CD4-positive, CD25-positive, alpha-beta regulatory T cell (primary cell): ENCODE measurements at regions not wholly inside any gene's neighbourhood (a gene's known extent, or its start where the extent isn't known, plus 50 kb on each side); places are given as distances from the start of the nearest gene placed in this dataset.
A peak's percentile ranks its signal among the peaks of the same experiment; 100 is the strongest.

Experiments used
- ATAC-seq, 2 donors: fragments of 150-1000 bp; cut with Tn5 transposase; one replicate each; pipeline ENCODE4 v1.10.0; 2021; ENCODE audit warnings: low read depth in 2 of 2, moderate number of reproducible peaks in 2 of 2, moderate library complexity in 1 of 2
- DNase-seq, 3 donors: peaks; one replicate each; pipeline versions ENCODE4 v3.0.0 to v3.0.0-alpha.2; 2012 to 2022; ENCODE audit warnings: mixed read lengths in 1 of 3
- H3K27ac ChIP-seq: one replicate; pipeline ENCODE4 v1.7.0; 2013; ENCODE audit warnings: mild to moderate bottlenecking, low read length; ENCODE audit not compliant: insufficient read depth, poor library complexity, severe bottlenecking
- H3K27me3 ChIP-seq: one replicate; pipeline ENCODE4 v1.7.0; 2013; ENCODE audit warnings: low read length; ENCODE audit not compliant: control insufficient read depth, insufficient read depth
- H3K36me3 ChIP-seq: one replicate; pipeline ENCODE4 v1.7.0; 2013; ENCODE audit warnings: mild to moderate bottlenecking, low read length, moderate library complexity; ENCODE audit not compliant: control insufficient read depth, insufficient read depth
- H3K4me1 ChIP-seq: 2 replicates; pipeline ENCODE4 v1.7.0; 2013; ENCODE audit warnings: mild to moderate bottlenecking, low read length; ENCODE audit not compliant: insufficient read depth, control insufficient read depth, poor library complexity, severe bottlenecking
- H3K4me3 ChIP-seq: one replicate; pipeline ENCODE4 v1.7.0; 2013; ENCODE audit warnings: low read depth, mild to moderate bottlenecking, low read length, moderate library complexity
- H3K9me3 ChIP-seq, 2 experiments: 1 replicate in 1 of 2; 2 replicates in 1 of 2; pipeline ENCODE4 v1.7.0; 2013; ENCODE audit warnings: low read length in 2 of 2, mild to moderate bottlenecking in 1 of 2, moderate library complexity in 1 of 2; ENCODE audit not compliant: control insufficient read depth in 2 of 2
- H3K27ac Mint-ChIP-seq, 3 donors: one replicate each; pipeline ENCODE4 v1.8.0; 2020 to 2022; ENCODE audit warnings: mild to moderate bottlenecking in 3 of 3, mixed read lengths in 3 of 3, moderate library complexity in 2 of 3
- H3K27me3 Mint-ChIP-seq: one replicate; pipeline ENCODE4 v1.8.0; 2022; ENCODE audit warnings: mild to moderate bottlenecking, mixed read lengths
- H3K36me3 Mint-ChIP-seq: one replicate; pipeline ENCODE4 v1.8.0; 2020; ENCODE audit warnings: mixed read lengths
- H3K4me1 Mint-ChIP-seq, 4 donors: one replicate each; pipeline ENCODE4 v1.8.0; 2020 to 2022; ENCODE audit warnings: mixed read lengths in 4 of 4, mild to moderate bottlenecking in 1 of 4
- H3K4me3 Mint-ChIP-seq, 4 donors: one replicate each; pipeline ENCODE4 v1.8.0; 2020 to 2022; ENCODE audit warnings: mild to moderate bottlenecking in 4 of 4, mixed read lengths in 4 of 4, moderate library complexity in 3 of 4
- H3K9me3 Mint-ChIP-seq, 7 donors: one replicate each; pipeline ENCODE4 v1.8.0; 2020 to 2022; ENCODE audit warnings: mixed read lengths in 7 of 7, mild to moderate bottlenecking in 3 of 7, moderate library complexity in 2 of 7

DNA sequence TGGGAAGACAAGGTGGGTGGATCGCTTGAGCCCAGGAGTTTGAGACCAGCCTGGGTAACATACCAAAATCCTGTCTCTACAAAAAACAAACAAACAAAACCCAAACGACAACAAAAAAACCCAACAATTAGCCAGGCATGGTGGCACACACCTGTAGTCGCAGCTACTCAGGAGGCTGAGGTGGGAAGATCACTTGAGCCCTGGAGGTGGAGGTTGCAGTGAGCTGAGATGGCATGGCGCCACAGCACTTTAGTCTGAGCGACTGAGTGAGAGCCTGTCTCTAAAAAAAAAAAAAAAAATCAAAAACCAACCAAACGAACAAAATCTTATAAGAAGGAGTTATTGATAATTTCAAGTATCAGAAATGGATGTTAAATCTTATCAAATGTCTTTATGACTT, 114.9 kb downstream of the CDH26 start:
- no peaks in the 10 kb centered on the region for H3K27me3 ChIP-seq
- DNase-seq (no peak), ATAC-seq (no peak)
- no peaks in the 10 kb centered on the region for H3K36me3 Mint-ChIP-seq
- H3K4me3 ChIP-seq, result no peak overlapping the region
- peaks cover 9 to 22% (median 15%) of the 10 kb centered on the region in 4 donors for H3K4me1 Mint-ChIP-seq
- peaks cover 9% of the 10 kb centered on the region for H3K4me1 ChIP-seq
- H3K9me3 Mint-ChIP-seq, result peaks cover 0 to 6% (median 0%) of the 10 kb centered on the region in 7 donors
- no peaks in the 10 kb centered on the region for H3K9me3 ChIP-seq
- H3K27ac ChIP-seq, result no peak overlapping the region
- no peaks in the 10 kb centered on the region for H3K27me3 Mint-ChIP-seq
- no peak overlapping the region for H3K27ac Mint-ChIP-seq
- no peak overlapping the region for H3K4me3 Mint-ChIP-seq
- H3K36me3 ChIP-seq, result peaks cover 4% of the 10 kb centered on the region

- ATAC-seq, result no peak
- H3K27ac Mint-ChIP-seq, result no peak overlapping the region
Measured at GRCh38 chr20:60073504-60073903, 115.3 kb downstream of the CDH26 start.

DNA sequence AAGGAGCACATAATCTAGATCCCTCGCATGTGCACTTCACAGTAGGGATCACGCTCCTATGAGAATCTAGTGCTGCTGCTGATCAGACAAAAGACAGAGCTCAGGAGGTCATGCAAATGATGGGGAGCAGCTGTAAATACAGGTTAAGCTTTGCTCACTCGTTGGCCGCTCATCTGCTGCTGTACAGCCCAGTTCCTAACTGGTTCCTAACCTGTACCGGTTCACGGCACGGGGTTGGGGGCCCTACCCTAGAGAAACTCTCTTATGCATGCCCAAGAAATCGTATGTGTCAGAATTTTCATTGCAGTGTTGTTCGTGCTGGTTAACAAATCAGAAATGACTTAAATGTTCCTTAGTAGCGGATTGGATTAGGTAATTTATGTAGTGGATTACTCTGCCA, 116.1 kb downstream of the CDH26 start:
- Mint-ChIP-seq H3K27ac (peak overlapping the region; percentile 33 to 79 (median 51)), H3K9me3 (peaks cover 0 to 6% (median 0%) of the 10 kb centered on the region in 7 donors), H3K4me3 (peak overlapping the region in 2 of 4 donors; percentile 23 to 73), H3K4me1 (peaks cover 9 to 22% (median 15%) of the 10 kb centered on the region in 4 donors), H3K27me3 (no peaks in the 10 kb centered on the region), H3K36me3 (no peaks in the 10 kb centered on the region)
- peaks cover 3% of the 10 kb centered on the region for H3K36me3 ChIP-seq
- H3K4me3 ChIP-seq, result peak overlapping the region; percentile 8
- no peaks in the 10 kb centered on the region for H3K9me3 ChIP-seq
- DNase-seq (no peak), ATAC-seq (no peak)
- H3K4me1 ChIP-seq, result peaks cover 9% of the 10 kb centered on the region
- H3K27me3 ChIP-seq, result no peaks in the 10 kb centered on the region
- H3K27ac ChIP-seq, result peak overlapping the region; percentile 60

More at GRCh38 chr20:60073504-60073903, 115.3 kb downstream of the CDH26 start:
- DNase-seq, result no peak
- Mint-ChIP-seq H3K4me1 (peaks cover 9 to 22% (median 15%) of the 10 kb centered on the region in 4 donors), H3K4me3 (no peak overlapping the region), H3K27me3 (no peaks in the 10 kb centered on the region), H3K9me3 (peaks cover 0 to 6% (median 0%) of the 10 kb centered on the region in 7 donors), H3K36me3 (no peaks in the 10 kb centered on the region)
- Histone ChIP-seq H3K9me3 (no peaks in the 10 kb centered on the region), H3K27me3 (no peaks in the 10 kb centered on the region), H3K4me1 (peaks cover 9% of the 10 kb centered on the region), H3K27ac (no peak overlapping the region), H3K36me3 (peaks cover 3% of the 10 kb centered on the region), H3K4me3 (no peak overlapping the region)

- H3K27ac Mint-ChIP-seq, result peak overlapping the region in 1 of 3 donors; percentile 14
- peaks cover 0 to 7% (median 0%) of the 10 kb centered on the region in 7 donors for H3K9me3 Mint-ChIP-seq
- no peaks in the 10 kb centered on the region for H3K27me3 ChIP-seq
- no peaks in the 10 kb centered on the region for H3K36me3 ChIP-seq
- no peak for ATAC-seq
- H3K4me1 Mint-ChIP-seq, result peaks cover 9 to 22% (median 14%) of the 10 kb centered on the region in 4 donors
- no peaks in the 10 kb centered on the region for H3K36me3 Mint-ChIP-seq
- H3K4me1 ChIP-seq, result peaks cover 9% of the 10 kb centered on the region
- DNase-seq, result no peak
- H3K4me3 Mint-ChIP-seq, result no peak overlapping the region
- peaks cover 5% of the 10 kb centered on the region for H3K27me3 Mint-ChIP-seq
- no peak overlapping the region for H3K4me3 ChIP-seq
- H3K27ac ChIP-seq, result no peak overlapping the region
- no peaks in the 10 kb centered on the region for H3K9me3 ChIP-seq
Measured at GRCh38 chr20:60078351-60079250, 120.4 kb downstream of the CDH26 start.

- ATAC-seq (no peak), DNase-seq (no peak)
- no peak overlapping the region for H3K4me3 Mint-ChIP-seq
- Histone ChIP-seq H3K4me3 (no peak overlapping the region), H3K27ac (no peak overlapping the region), H3K36me3 (no peaks in the 10 kb centered on the region), H3K4me1 (peaks cover 2% of the 10 kb centered on the region), H3K27me3 (no peaks in the 10 kb centered on the region), H3K9me3 (no peaks in the 10 kb centered on the region)
- peaks cover 0 to 7% (median 0%) of the 10 kb centered on the region in 7 donors for H3K9me3 Mint-ChIP-seq
- peaks cover 5% of the 10 kb centered on the region for H3K27me3 Mint-ChIP-seq
- no peaks in the 10 kb centered on the region for H3K36me3 Mint-ChIP-seq
- H3K27ac Mint-ChIP-seq, result no peak overlapping the region
- peaks cover 0 to 7% (median 6%) of the 10 kb centered on the region in 4 donors for H3K4me1 Mint-ChIP-seq
Measured at GRCh38 chr20:60080401-60080800, 122.2 kb downstream of the CDH26 start.

- Histone ChIP-seq H3K27ac (no peak overlapping the region), H3K27me3 (peaks cover 8% of the 10 kb centered on the region), H3K4me3 (no peak overlapping the region), H3K9me3 (no peaks in the 10 kb centered on the region), H3K36me3 (no peaks in the 10 kb centered on the region), H3K4me1 (no peaks in the 10 kb centered on the region)
- Mint-ChIP-seq H3K9me3 (peaks cover 0 to 3% (median 0%) of the 10 kb centered on the region in 7 donors), H3K4me1 (peaks cover 0 to 13% (median 4%) of the 10 kb centered on the region in 4 donors), H3K4me3 (peak overlapping the region in 1 of 4 donors; percentile 17), H3K36me3 (peaks cover 4% of the 10 kb centered on the region), H3K27me3 (peaks cover 19% of the 10 kb centered on the region), H3K27ac (peak overlapping the region in 1 of 3 donors; percentile 41)
- no peak for ATAC-seq
- no peak for DNase-seq
Measured at GRCh38 chr20:60085551-60086132, 127.4 kb downstream of the CDH26 start.

GRCh38 chr20:60086821-60087562, 128.8 kb downstream of the CDH26 start:
- Histone ChIP-seq H3K4me3 (no peak overlapping the region), H3K36me3 (no peaks in the 10 kb centered on the region), H3K27me3 (peaks cover 8% of the 10 kb centered on the region), H3K4me1 (no peaks in the 10 kb centered on the region), H3K9me3 (no peaks in the 10 kb centered on the region), H3K27ac (no peak overlapping the region)
- H3K4me1 Mint-ChIP-seq, result peaks cover 0 to 13% (median 4%) of the 10 kb centered on the region in 4 donors
- H3K36me3 Mint-ChIP-seq, result peaks cover 4% of the 10 kb centered on the region
- H3K27me3 Mint-ChIP-seq, result peaks cover 27% of the 10 kb centered on the region
- H3K27ac Mint-ChIP-seq, result peak overlapping the region in 1 of 3 donors; percentile 7
- peaks cover 0 to 3% (median 0%) of the 10 kb centered on the region in 7 donors for H3K9me3 Mint-ChIP-seq
- DNase-seq, result no peak
- H3K4me3 Mint-ChIP-seq, result peak overlapping the region; percentile 55 to 78 (median 61)
- ATAC-seq, result no peak
